Erythroblast (primary cell): ENCODE measurements at regions not wholly inside any gene's neighbourhood (a gene's known extent, or its start where the extent isn't known, plus 50 kb on each side); places are given as distances from the start of the nearest gene placed in this dataset.

Experiments
- GATA1 ChIP-seq: IDR thresholded peaks from 2 replicates; pipeline ENCODE4 v1.6.1; 2011; ENCODE audit warnings: low read depth, mild to moderate bottlenecking, control low read depth, low read length, moderate library complexity
- POLR2A ChIP-seq: IDR thresholded peaks from 2 replicates; pipeline ENCODE4 v1.6.1; 2011; ENCODE audit warnings: mild to moderate bottlenecking, low read length

DNA sequence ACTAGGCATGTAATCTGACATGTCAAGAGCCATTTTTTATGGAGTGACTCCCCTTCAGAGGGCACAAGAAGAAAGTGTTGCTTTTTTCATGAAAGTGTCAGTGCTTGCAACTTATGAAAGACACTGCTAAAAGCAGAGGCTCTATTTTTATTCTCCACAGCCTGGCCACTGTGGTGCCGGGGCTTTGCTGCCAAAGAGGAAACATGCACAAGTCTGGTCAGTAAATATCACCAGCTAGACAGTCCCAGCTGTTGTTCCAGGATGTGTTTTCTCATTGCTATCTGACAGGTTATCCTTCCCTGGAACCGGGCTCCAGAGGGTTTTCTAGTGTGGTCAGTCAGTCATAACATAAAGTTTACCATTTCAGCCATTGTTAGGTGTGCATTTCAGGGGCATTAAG lies 180.7 kb upstream of the PITRM1 start:
- TF ChIP-seq POLR2A (no peak), GATA1 (no peak)
